Neuronal stem cell (in vitro differentiated cells): ENCODE measurements at regions not wholly inside any gene's neighbourhood (a gene's known extent, or its start where the extent isn't known, plus 50 kb on each side); places are given as distances from the start of the nearest gene placed in this dataset.
A peak's percentile ranks its signal among the peaks of the same experiment; 100 is the strongest.

Source experiments
- DNase-seq: peaks from one replicate; pipeline ENCODE4 v3.0.0-alpha.2; 2013; ENCODE audit warnings: low spot score
- H2AFZ ChIP-seq: one replicate; pipeline ENCODE4 v1.6.1; 2013; ENCODE audit warnings: mild to moderate bottlenecking, low read length, inconsistent platforms
- H2AK5ac ChIP-seq: 2 replicates; pipeline ENCODE4 v1.6.1; 2013; ENCODE audit warnings: low read depth, mild to moderate bottlenecking, inconsistent platforms, low read length, moderate library complexity, mixed read lengths
- H2BK120ac ChIP-seq: 2 replicates; pipeline ENCODE4 v1.6.1; 2013; ENCODE audit warnings: low read depth, mild to moderate bottlenecking, inconsistent platforms, low read length, moderate library complexity, mixed read lengths
- H2BK12ac ChIP-seq: one replicate; pipeline ENCODE4 v1.6.1; 2013; ENCODE audit warnings: low read length, inconsistent platforms
- H2BK15ac ChIP-seq: 2 replicates; pipeline ENCODE4 v1.6.1; 2013; ENCODE audit warnings: mild to moderate bottlenecking, low read length, inconsistent platforms, mixed read lengths
- H2BK5ac ChIP-seq: one replicate; pipeline ENCODE4 v1.6.1; 2013; ENCODE audit warnings: inconsistent platforms, mild to moderate bottlenecking, low read length, moderate library complexity
- H3K14ac ChIP-seq: one replicate; pipeline ENCODE4 v1.6.1; 2013; ENCODE audit warnings: low read length, inconsistent platforms
- H3K18ac ChIP-seq: 2 replicates; pipeline ENCODE4 v1.6.1; 2013; ENCODE audit warnings: low read length, inconsistent platforms
- H3K23ac ChIP-seq: 2 replicates; pipeline ENCODE4 v1.6.1; 2013; ENCODE audit warnings: low read depth, mild to moderate bottlenecking, mixed read lengths, low read length, inconsistent platforms; ENCODE audit not compliant: poor library complexity
- H3K27ac ChIP-seq: replicated peaks from 3 replicates; pipeline ENCODE4 v1.5.1; 2013; ENCODE audit warnings: low read length, inconsistent platforms
- H3K27me3 ChIP-seq, 3 experiments: 2 replicates each; pipeline ENCODE4 v1.6.1; 2013; ENCODE audit warnings: low read length in 3 of 3, mild to moderate bottlenecking in 2 of 3, inconsistent platforms in 1 of 3, low read depth in 1 of 3, mixed read lengths in 1 of 3, moderate library complexity in 1 of 3; ENCODE audit not compliant: control insufficient read depth in 3 of 3, insufficient read depth in 3 of 3
- H3K36me3 ChIP-seq, 2 donors: replicated peaks in 1 of 2; 2 replicates each; pipeline ENCODE4 v1.6.1; 2013; ENCODE audit warnings: low read length in 2 of 2; ENCODE audit not compliant: control insufficient read depth in 2 of 2, insufficient read depth in 2 of 2
- H3K4ac ChIP-seq: 2 replicates; pipeline ENCODE4 v1.6.1; 2013; ENCODE audit warnings: inconsistent platforms, mild to moderate bottlenecking, low read length, moderate library complexity
- H3K4me1 ChIP-seq, 2 donors: 1 replicate in 1 of 2; 2 replicates in 1 of 2; pipeline ENCODE4 v1.6.1; 2013; ENCODE audit warnings: low read length in 2 of 2, low read depth in 1 of 2; ENCODE audit not compliant: control insufficient read depth in 2 of 2, insufficient read depth in 1 of 2
- H3K4me2 ChIP-seq: one replicate; pipeline ENCODE4 v1.6.1; 2013; ENCODE audit warnings: mild to moderate bottlenecking, low read length, inconsistent platforms; ENCODE audit not compliant: insufficient read depth, poor library complexity, severe bottlenecking
- H3K4me3 ChIP-seq, 2 donors: 2 replicates each; pipeline ENCODE4 v1.5.1; 2013; ENCODE audit warnings: low read length in 2 of 2, mild to moderate bottlenecking in 2 of 2, inconsistent platforms in 1 of 2, moderate library complexity in 1 of 2
- H3K79me1 ChIP-seq: one replicate; pipeline ENCODE4 v1.6.1; 2013; ENCODE audit warnings: low read depth, mild to moderate bottlenecking, inconsistent platforms, low read length, moderate library complexity
- H3K9ac ChIP-seq: one replicate; pipeline ENCODE4 v1.6.1; 2013; ENCODE audit warnings: mild to moderate bottlenecking, low read depth, low read length, inconsistent platforms; ENCODE audit not compliant: poor library complexity
- H3K9me3 ChIP-seq, 2 donors: replicated peaks in 1 of 2; 2 replicates each; pipeline versions ENCODE3 to v1.6.1; 2013; ENCODE audit warnings: low read length in 2 of 2, mild to moderate bottlenecking in 2 of 2, inconsistent platforms in 1 of 2, low read depth in 1 of 2, mixed read lengths in 1 of 2, moderate library complexity in 1 of 2; ENCODE audit not compliant: control insufficient read depth in 2 of 2, insufficient read depth in 1 of 2
- H4K8ac ChIP-seq: one replicate; pipeline ENCODE4 v1.6.1; 2013; ENCODE audit warnings: low read depth, mild to moderate bottlenecking, inconsistent platforms, low read length, moderate library complexity
- H4K91ac ChIP-seq: one replicate; pipeline ENCODE4 v1.6.1; 2013; ENCODE audit warnings: low read length, low read depth, mild to moderate bottlenecking, inconsistent platforms; ENCODE audit not compliant: poor library complexity
- WGBS, 2 donors: extraction: QIAGEN DNeasy Blood & Tissue Kit; methylation state at CpG; one replicate each; pipeline ENCODE4 v1.1.7; 2013; ENCODE audit warnings: missing lambda C conversion rate in 2 of 2, mixed read lengths in 1 of 2; ENCODE audit not compliant: insufficient read length in 2 of 2, insufficient replicate concordance in 1 of 2; ENCODE audit errors: extremely low coverage in 2 of 2; 5-methylcytosine and 5-hydroxymethylcytosine counted together

DNA sequence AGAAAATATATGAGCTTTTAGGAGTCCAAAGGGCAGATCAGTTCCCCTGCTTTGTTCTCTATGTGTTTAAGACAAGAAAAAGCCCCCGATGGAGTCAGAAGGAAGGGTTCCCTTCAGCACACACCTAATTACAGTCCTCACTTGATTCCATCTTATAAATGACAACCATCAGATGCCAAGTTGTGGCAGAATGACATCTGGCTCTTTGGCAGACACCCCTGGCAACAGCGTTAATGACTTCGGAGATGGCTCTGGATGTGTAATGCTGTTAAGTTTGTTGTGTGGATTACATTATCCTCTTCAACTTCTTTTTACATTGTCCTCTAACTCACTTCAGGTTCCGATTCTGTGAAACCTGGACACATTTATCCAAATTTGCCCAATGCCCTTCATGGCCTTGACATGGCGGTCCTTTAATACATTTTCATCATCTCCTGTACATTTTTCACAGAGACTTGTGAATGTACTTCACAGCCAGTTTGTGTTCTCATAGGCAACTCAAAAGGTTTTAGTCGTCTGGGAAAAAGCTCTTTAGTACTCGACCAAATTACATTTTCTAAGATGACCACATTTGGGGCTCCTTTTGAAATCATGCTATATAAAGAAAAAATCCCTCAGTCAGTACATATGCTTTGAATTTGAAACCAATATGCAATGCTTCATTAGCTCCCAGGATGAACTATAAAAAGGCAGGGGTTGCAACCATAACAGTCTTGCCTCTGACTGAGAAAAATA is 667.8 kb downstream of the NOVA1 start:
- Histone ChIP-seq H2BK15ac (no peak overlapping the region), H3K9ac (no peak overlapping the region), H2BK120ac (no peak overlapping the region), H4K8ac (no peak overlapping the region), H3K23ac (no peak overlapping the region), H2BK12ac (no peak overlapping the region), H3K36me3 (no peaks in the 10 kb centered on the region), H3K4ac (no peak overlapping the region), H3K4me3 (no peak overlapping the region), H3K79me1 (no peaks in the 10 kb centered on the region), H3K4me1 (no peaks in the 10 kb centered on the region), H3K27ac (no peak overlapping the region), H2AFZ (no peak overlapping the region), H4K91ac (no peak overlapping the region), H3K9me3 (no peaks in the 10 kb centered on the region), H3K27me3 (no peaks in the 10 kb centered on the region), H2AK5ac (no peak overlapping the region), H3K14ac (no peak overlapping the region), H2BK5ac (no peak overlapping the region), H3K4me2 (no peak overlapping the region), H3K18ac (no peak overlapping the region)
- no peak for DNase-seq
- WGBS, 2 donors = no CpG with 5 or more reads among the region's 7 CpGs

DNA sequence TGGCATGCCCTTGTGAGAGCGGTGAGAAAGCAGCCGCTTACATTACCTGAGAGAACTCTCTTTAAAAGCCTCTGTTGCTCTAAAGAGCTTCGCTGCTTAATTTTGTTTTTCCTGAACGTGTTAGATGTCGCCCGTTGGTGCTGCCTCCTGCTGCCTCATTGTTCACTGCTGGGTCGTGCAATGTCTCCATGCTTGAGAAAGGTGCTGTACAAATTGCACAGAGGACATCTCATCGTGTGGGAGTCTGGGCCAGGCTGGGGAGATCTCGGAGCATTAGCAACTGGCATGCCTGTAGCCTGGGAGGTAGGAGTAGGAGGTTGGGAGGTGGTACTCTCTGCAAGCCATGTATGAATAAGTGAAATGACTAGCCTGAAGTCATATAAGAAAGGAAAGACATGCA is 686.0 kb downstream of the NOVA1 start:
- no peak overlapping the region for H3K4me2 ChIP-seq
- H3K79me1 ChIP-seq = no peaks in the 10 kb centered on the region
- no peak overlapping the region for H2BK15ac ChIP-seq
- no CpG with 5 or more reads among the region's 9 CpGs for WGBS, 2 donors
- H4K8ac ChIP-seq = no peak overlapping the region
- H3K27ac ChIP-seq = no peak overlapping the region
- no peak overlapping the region for H2AK5ac ChIP-seq
- no peak for DNase-seq
- peaks cover 0 to 12% of the 10 kb centered on the region in 2 donors for H3K36me3 ChIP-seq
- H4K91ac ChIP-seq = no peak overlapping the region
- H2BK5ac ChIP-seq = no peak overlapping the region
- H3K27me3 ChIP-seq = no peaks in the 10 kb centered on the region
- peaks cover 2 to 3% of the 10 kb centered on the region in 2 donors for H3K4me1 ChIP-seq
- H3K9me3 ChIP-seq = no peaks in the 10 kb centered on the region
- H3K18ac ChIP-seq = no peak overlapping the region
- no peak overlapping the region for H3K23ac ChIP-seq
- no peak overlapping the region for H2BK120ac ChIP-seq
- peak overlapping the region; percentile 9 for H3K9ac ChIP-seq
- no peak overlapping the region for H3K4ac ChIP-seq
- H2BK12ac ChIP-seq = no peak overlapping the region
- no peak overlapping the region for H3K14ac ChIP-seq
- no peak overlapping the region for H3K4me3 ChIP-seq
- H2AFZ ChIP-seq = no peak overlapping the region

- H3K27me3 ChIP-seq = no peaks in the 10 kb centered on the region
- no peak overlapping the region for H3K9ac ChIP-seq
- no peak for DNase-seq
- no peak overlapping the region for H3K4ac ChIP-seq
- no peak overlapping the region for H3K18ac ChIP-seq
- no peak overlapping the region for H2AFZ ChIP-seq
- H3K14ac ChIP-seq = no peak overlapping the region
- no peak overlapping the region for H4K8ac ChIP-seq
- no peak overlapping the region for H2BK12ac ChIP-seq
- H3K9me3 ChIP-seq = no peaks in the 10 kb centered on the region
- no peak overlapping the region for H3K23ac ChIP-seq
- WGBS, 2 donors = no CpG with 5 or more reads among the region's 11 CpGs
- H3K4me2 ChIP-seq = no peak overlapping the region
- no peaks in the 10 kb centered on the region for H3K79me1 ChIP-seq
- no peak overlapping the region for H2BK5ac ChIP-seq
- peaks cover 0 to 12% of the 10 kb centered on the region in 2 donors for H3K36me3 ChIP-seq
- H4K91ac ChIP-seq = no peak overlapping the region
- peak overlapping the region; percentile 22 for H2BK15ac ChIP-seq
- peaks cover 2 to 3% of the 10 kb centered on the region in 2 donors for H3K4me1 ChIP-seq
- no peak overlapping the region for H2BK120ac ChIP-seq
- no peak overlapping the region for H3K27ac ChIP-seq
- no peak overlapping the region for H2AK5ac ChIP-seq
- no peak overlapping the region for H3K4me3 ChIP-seq
These were observed 688.6 kb downstream of the NOVA1 start for GRCh38 chr14:25909045-25909747.

DNA sequence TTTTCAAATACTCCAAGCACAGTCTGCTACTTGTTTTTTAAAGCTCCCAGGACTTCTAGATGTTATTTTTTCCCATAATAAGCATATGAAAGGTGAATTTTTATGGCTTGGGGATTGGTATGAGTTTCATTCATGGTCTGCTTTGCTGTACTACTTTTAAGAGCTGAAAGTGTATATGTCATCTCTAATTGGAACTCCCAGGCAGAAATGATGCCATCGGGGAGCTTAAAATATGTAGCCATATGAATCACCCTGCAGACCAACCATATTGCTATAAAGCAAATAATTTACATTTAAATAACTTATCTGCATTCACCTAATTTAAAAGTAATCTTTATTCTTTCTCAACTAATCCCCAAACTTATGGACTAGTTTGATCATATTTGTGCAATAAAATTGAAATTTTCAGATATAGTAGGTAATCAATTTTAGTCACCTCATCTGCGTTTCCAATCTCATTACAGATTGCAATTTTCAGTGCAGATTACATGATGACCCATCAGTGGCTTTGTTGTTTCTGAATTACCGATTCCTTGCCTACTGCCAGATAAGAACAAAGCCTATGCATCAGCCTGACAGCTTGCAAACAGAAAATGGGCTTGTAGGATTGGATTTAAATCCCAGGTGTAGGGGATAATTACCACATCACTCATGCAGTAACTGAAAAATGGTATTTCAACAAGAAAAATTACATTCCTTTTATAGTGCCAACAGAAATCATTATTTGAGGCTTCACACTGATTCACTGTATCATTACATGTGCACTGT is 689.4 kb downstream of the NOVA1 start:
- Histone ChIP-seq H3K36me3 (peaks cover 0 to 12% of the 10 kb centered on the region in 2 donors), H3K27me3 (no peaks in the 10 kb centered on the region), H3K27ac (no peak overlapping the region), H2BK15ac (no peak overlapping the region), H2AK5ac (no peak overlapping the region), H2BK120ac (no peak overlapping the region), H3K9ac (no peak overlapping the region), H4K8ac (no peak overlapping the region), H3K4me1 (peaks cover 2 to 3% of the 10 kb centered on the region in 2 donors), H3K14ac (no peak overlapping the region), H3K18ac (no peak overlapping the region), H3K4me3 (no peak overlapping the region), H3K4me2 (no peak overlapping the region), H3K9me3 (no peaks in the 10 kb centered on the region), H3K23ac (no peak overlapping the region), H2AFZ (no peak overlapping the region), H3K4ac (no peak overlapping the region), H2BK5ac (no peak overlapping the region), H4K91ac (no peak overlapping the region), H2BK12ac (no peak overlapping the region), H3K79me1 (no peaks in the 10 kb centered on the region)
- no CpG with 5 or more reads among the region's 3 CpGs for WGBS, 2 donors
- DNase-seq = no peak
